ENCODE measurements at regions not wholly inside any gene's neighbourhood (a gene's known extent, or its start where the extent isn't known, plus 50 kb on each side); places are given as distances from the start of the nearest gene placed in this dataset.

- TF ChIP-seq, protein P1, sequence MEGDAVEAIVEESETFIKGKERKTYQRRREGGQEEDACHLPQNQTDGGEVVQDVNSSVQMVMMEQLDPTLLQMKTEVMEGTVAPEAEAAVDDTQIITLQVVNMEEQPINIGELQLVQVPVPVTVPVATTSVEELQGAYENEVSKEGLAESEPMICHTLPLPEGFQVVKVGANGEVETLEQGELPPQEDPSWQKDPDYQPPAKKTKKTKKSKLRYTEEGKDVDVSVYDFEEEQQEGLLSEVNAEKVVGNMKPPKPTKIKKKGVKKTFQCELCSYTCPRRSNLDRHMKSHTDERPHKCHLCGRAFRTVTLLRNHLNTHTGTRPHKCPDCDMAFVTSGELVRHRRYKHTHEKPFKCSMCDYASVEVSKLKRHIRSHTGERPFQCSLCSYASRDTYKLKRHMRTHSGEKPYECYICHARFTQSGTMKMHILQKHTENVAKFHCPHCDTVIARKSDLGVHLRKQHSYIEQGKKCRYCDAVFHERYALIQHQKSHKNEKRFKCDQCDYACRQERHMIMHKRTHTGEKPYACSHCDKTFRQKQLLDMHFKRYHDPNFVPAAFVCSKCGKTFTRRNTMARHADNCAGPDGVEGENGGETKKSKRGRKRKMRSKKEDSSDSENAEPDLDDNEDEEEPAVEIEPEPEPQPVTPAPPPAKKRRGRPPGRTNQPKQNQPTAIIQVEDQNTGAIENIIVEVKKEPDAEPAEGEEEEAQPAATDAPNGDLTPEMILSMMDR (IDR thresholded peaks at IDR 0.05; ENCODE audit: control extremely low read depth in 1 of 3, insufficient read depth in 1 of 3, low read depth in 1 of 3, low read length in 3 of 3): no peak
- TF ChIP-seq, protein P2, sequence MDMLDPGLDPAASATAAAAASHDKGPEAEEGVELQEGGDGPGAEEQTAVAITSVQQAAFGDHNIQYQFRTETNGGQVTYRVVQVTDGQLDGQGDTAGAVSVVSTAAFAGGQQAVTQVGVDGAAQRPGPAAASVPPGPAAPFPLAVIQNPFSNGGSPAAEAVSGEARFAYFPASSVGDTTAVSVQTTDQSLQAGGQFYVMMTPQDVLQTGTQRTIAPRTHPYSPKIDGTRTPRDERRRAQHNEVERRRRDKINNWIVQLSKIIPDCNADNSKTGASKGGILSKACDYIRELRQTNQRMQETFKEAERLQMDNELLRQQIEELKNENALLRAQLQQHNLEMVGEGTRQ (IDR thresholded peaks at IDR 0.05; ENCODE audit: low read length): no peak
- TF ChIP-seq MAX (IDR thresholded peaks at IDR 0.05): no peak
- TF ChIP-seq POLR2A (IDR thresholded peaks at IDR 0.05; ENCODE audit: control extremely low read depth in 1 of 2, low read depth in 2 of 2, low read length in 2 of 2): no peak
- no peak for TF ChIP-seq EP300 (IDR thresholded peaks at IDR 0.05; ENCODE audit: borderline replicate concordance in 1 of 2, low read depth in 2 of 2, low read length in 2 of 2)
These were observed 139.5 kb upstream of the SPACA7 start for GRCh38 chr13:112236539-112237197.
